DND-41 (cell line): ENCODE measurements at regions not wholly inside any gene's neighbourhood (a gene's known extent, or its start where the extent isn't known, plus 50 kb on each side); places are given as distances from the start of the nearest gene placed in this dataset.

Experiments used
- CTCF ChIP-seq: IDR thresholded peaks from 2 replicates; pipeline ENCODE4 v1.5.1; 2012; ENCODE audit warnings: borderline replicate concordance, low read length, moderate library complexity, mild to moderate bottlenecking; ENCODE audit not compliant: poor library complexity, severe bottlenecking; ENCODE audit errors: extremely low read depth
- EZH2 ChIP-seq: IDR thresholded peaks from 3 replicates; pipeline ENCODE4 v1.6.1; 2012; ENCODE audit warnings: borderline replicate concordance, low read depth, mild to moderate bottlenecking, moderate library complexity, low read length, inconsistent platforms; ENCODE audit not compliant: severe bottlenecking

GRCh38 chr16:61595605-61596004 is 440.6 kb downstream of the CDH8 start:
- TF ChIP-seq CTCF (no peak), EZH2 (no peak)
